IMR-90 (cell line): ENCODE measurements at regions not wholly inside any gene's neighbourhood (a gene's known extent, or its start where the extent isn't known, plus 50 kb on each side); places are given as distances from the start of the nearest gene placed in this dataset.

ENCODE experiments used
- ATAC-seq: fragments of 200-7000 bp; cut with Tn5 transposase; 2 replicates; pipeline ENCODE4 v1.9.1; 2020; ENCODE audit warnings: low read depth, mild to moderate bottlenecking, moderate library complexity
- BruUV-seq: library from RNA; stranded (reverse); fragments of 400-500 nt; replicated peaks from 2 replicates; lab custom pipeline; 2021; lab: Mats Ljungman, UMichigan
- CTCF ChIA-PET: fragments of 300-600 bp; formaldehyde crosslinking; extraction: SDS; loops from one replicate; lab custom pipeline; 2021; ENCODE audit warnings: antibody characterized with exemption; lab: Yijun Ruan, JAX
- POLR2A ChIA-PET: fragments of 300-600 bp; sonication (Branson Sonifier 250); formaldehyde crosslinking; loops from one replicate; lab custom pipeline; 2022; ENCODE audit warnings: antibody characterized with exemption; ENCODE audit not compliant: unreplicated experiment; lab: Charles Lee
- DNase-seq: peaks from one replicate; pipeline ENCODE4 v3.0.0; 2013
- H2AFZ ChIP-seq: replicated peaks from 2 replicates; pipeline ENCODE3; 2013; ENCODE audit warnings: low read length, mild to moderate bottlenecking; ENCODE audit not compliant: poor library complexity
- H2AK5ac ChIP-seq: 2 replicates; pipeline ENCODE4 v1.6.1; 2013; ENCODE audit warnings: low read depth, low read length, inconsistent platforms
- H2AK9ac ChIP-seq: replicated peaks from 2 replicates; pipeline ENCODE3; 2013; ENCODE audit warnings: mild to moderate bottlenecking, low read depth, low read length, moderate library complexity; ENCODE audit not compliant: poor library complexity
- H2BK120ac ChIP-seq: 2 replicates; pipeline ENCODE4 v1.6.1; 2013; ENCODE audit warnings: low read depth, low read length, inconsistent platforms
- H2BK15ac ChIP-seq: 3 replicates; pipeline ENCODE4 v1.6.1; 2013; ENCODE audit warnings: low read depth, low read length, inconsistent platforms
- H2BK20ac ChIP-seq: 2 replicates; pipeline ENCODE4 v1.6.1; 2013; ENCODE audit warnings: low read depth, mild to moderate bottlenecking, inconsistent platforms, low read length, moderate library complexity
- H2BK5ac ChIP-seq: 2 replicates; pipeline ENCODE4 v1.6.1; 2013; ENCODE audit warnings: mild to moderate bottlenecking, low read depth, low read length, inconsistent platforms; ENCODE audit not compliant: poor library complexity, severe bottlenecking
- H3K14ac ChIP-seq: replicated peaks from 2 replicates; pipeline ENCODE4 v1.6.1; 2013; ENCODE audit warnings: low read depth, low read length, inconsistent platforms
- H3K18ac ChIP-seq: 2 replicates; pipeline ENCODE4 v1.6.1; 2013; ENCODE audit warnings: low read depth, low read length, control low read depth
- H3K23ac ChIP-seq: 2 replicates; pipeline ENCODE4 v1.6.1; 2013; ENCODE audit warnings: low read depth, low read length, inconsistent platforms
- H3K27ac ChIP-seq: 2 replicates; pipeline ENCODE4 v1.5.1; 2013; ENCODE audit warnings: mild to moderate bottlenecking, control low read depth, low read length; ENCODE audit not compliant: insufficient read depth
- H3K27me3 ChIP-seq: 2 replicates; pipeline ENCODE4 v1.6.1; 2013; ENCODE audit warnings: low read length; ENCODE audit not compliant: control insufficient read depth, insufficient read depth
- H3K36me3 ChIP-seq: 2 replicates; pipeline ENCODE4 v1.6.1; 2013; ENCODE audit warnings: low read length, mixed read lengths; ENCODE audit not compliant: control insufficient read depth, insufficient read depth
- H3K4ac ChIP-seq: 2 replicates; pipeline ENCODE4 v1.6.1; 2013; ENCODE audit warnings: low read depth, low read length, inconsistent platforms
- H3K4me1 ChIP-seq: 2 replicates; pipeline ENCODE4 v1.6.1; 2013; ENCODE audit warnings: low read length, mixed read lengths; ENCODE audit not compliant: control insufficient read depth, insufficient read depth
- H3K4me2 ChIP-seq: 2 replicates; pipeline ENCODE4 v1.6.1; 2013; ENCODE audit warnings: low read depth, mild to moderate bottlenecking, control low read depth, low read length, moderate library complexity
- H3K4me3 ChIP-seq: 2 replicates; pipeline ENCODE4 v1.5.1; 2013; ENCODE audit warnings: low read depth, mild to moderate bottlenecking, control low read depth, low read length, moderate library complexity; ENCODE audit not compliant: insufficient read depth
- H3K56ac ChIP-seq: 2 replicates; pipeline ENCODE4 v1.6.1; 2013; ENCODE audit warnings: low read length, inconsistent platforms; ENCODE audit not compliant: insufficient read depth; ENCODE audit errors: extremely low read depth
- H3K79me1 ChIP-seq, 2 experiments: 2 replicates each; pipeline ENCODE4 v1.6.1; 2013; ENCODE audit warnings: low read length in 2 of 2, inconsistent platforms in 1 of 2, low read depth in 1 of 2
- H3K9ac ChIP-seq: 2 replicates; pipeline ENCODE4 v1.6.1; 2013; ENCODE audit warnings: low read depth, low read length, control low read depth
- H3K9me1 ChIP-seq: 2 replicates; pipeline ENCODE4 v1.6.1; 2013; ENCODE audit warnings: low read length, inconsistent platforms; ENCODE audit not compliant: insufficient read depth
- H3K9me3 ChIP-seq: 2 replicates; pipeline ENCODE4 v1.6.1; 2013; ENCODE audit warnings: low read length; ENCODE audit not compliant: control insufficient read depth, insufficient read depth
- H4K20me1 ChIP-seq: 2 replicates; pipeline ENCODE4 v1.6.1; 2013; ENCODE audit warnings: low read length, inconsistent platforms; ENCODE audit not compliant: insufficient read depth
- H4K5ac ChIP-seq: 2 replicates; pipeline ENCODE4 v1.6.1; 2013; ENCODE audit warnings: mild to moderate bottlenecking, low read depth, low read length, control low read depth
- H4K8ac ChIP-seq, 2 experiments: 2 replicates each; pipeline ENCODE4 v1.6.1; 2013; ENCODE audit warnings: low read depth in 2 of 2, low read length in 2 of 2, control low read depth in 1 of 2, inconsistent platforms in 1 of 2
- H4K91ac ChIP-seq: 2 replicates; pipeline ENCODE4 v1.6.1; 2013; ENCODE audit warnings: low read depth, low read length, inconsistent platforms; ENCODE audit not compliant: insufficient read depth
- BHLHE40 ChIP-seq: fragments of 150-350 bp; IDR thresholded peaks from 2 replicates; pipeline ENCODE4 v1.6.1; 2016; ENCODE audit warnings: mild to moderate bottlenecking, low read depth, low read length
- CEBPB ChIP-seq: IDR thresholded peaks from 2 replicates; pipeline ENCODE4 v1.6.1; 2012; ENCODE audit warnings: low read depth, low read length, improper control_type of control experiment
- CHD1 ChIP-seq: IDR thresholded peaks from 2 replicates; pipeline ENCODE4 v1.6.1; 2012; ENCODE audit warnings: low read depth, low read length, improper control_type of control experiment
- FOS ChIP-seq: fragments of 150-350 bp; IDR thresholded peaks from 2 replicates; pipeline ENCODE4 v1.6.1; 2016; ENCODE audit warnings: low read depth, low read length
- MAFK ChIP-seq: IDR thresholded peaks from 2 replicates; pipeline ENCODE4 v1.6.1; 2012; ENCODE audit warnings: low read depth, low read length, improper control_type of control experiment
- MAZ ChIP-seq: IDR thresholded peaks from 2 replicates; pipeline ENCODE4 v1.6.1; 2012; ENCODE audit warnings: low read depth, mild to moderate bottlenecking, low read length, improper control_type of control experiment, moderate library complexity, borderline replicate concordance
- MXI1 ChIP-seq: IDR thresholded peaks from 2 replicates; pipeline ENCODE4 v1.6.1; 2012; ENCODE audit warnings: low read depth, mild to moderate bottlenecking, low read length, moderate library complexity, borderline replicate concordance
- NFE2L2 ChIP-seq: fragments of 150-350 bp; IDR thresholded peaks from 2 replicates; pipeline ENCODE4 v1.6.1; 2016; ENCODE audit warnings: low read depth, mild to moderate bottlenecking, low read length
- POLR2A ChIP-seq: IDR thresholded peaks from 2 replicates; pipeline ENCODE4 v1.6.1; 2012; ENCODE audit warnings: mild to moderate bottlenecking, low read depth, low read length
- RAD21 ChIP-seq: IDR thresholded peaks from 2 replicates; pipeline ENCODE4 v1.6.1; 2012; ENCODE audit warnings: low read length, improper control_type of control experiment
- RCOR1 ChIP-seq: IDR thresholded peaks from 2 replicates; pipeline ENCODE4 v1.6.1; 2012; ENCODE audit warnings: mild to moderate bottlenecking, low read length, improper control_type of control experiment; ENCODE audit not compliant: insufficient replicate concordance
- RFX5 ChIP-seq: IDR thresholded peaks from 2 replicates; pipeline ENCODE4 v1.8.0; 2012; ENCODE audit warnings: low read depth, mild to moderate bottlenecking, low read length, moderate library complexity
- SMC3 ChIP-seq: fragments of 150-350 bp; IDR thresholded peaks from 2 replicates; pipeline ENCODE4 v1.6.1; 2016; ENCODE audit warnings: low read depth, mild to moderate bottlenecking, antibody characterized with exemption, low read length, moderate library complexity
- WGBS, 2 experiments: methylation state at CpG; one replicate each; pipeline versions ENCODE4 v1.1.5 to v1.1.7; 2013; ENCODE audit warnings: missing lambda C conversion rate in 2 of 2; ENCODE audit not compliant: insufficient read length in 1 of 2; ENCODE audit errors: extremely low coverage in 2 of 2; 5-methylcytosine and 5-hydroxymethylcytosine counted together
- dilution Hi-C: fragments of 300-500 bp; cut with HindIII; formaldehyde crosslinking; loops from one replicate; pipeline ENCODE4 v1.14.3; 2018; ENCODE audit warnings: low sequenced_read_pairs; ENCODE audit not compliant: unreplicated experiment
- in situ Hi-C: fragments of 300-500 bp; cut with MboI; formaldehyde crosslinking; loops from 3 replicates; pipeline ENCODE4 v1.14.3; 2019; ENCODE audit warnings: low sequenced_read_pairs, inconsistent platforms, mixed read lengths
- intact Hi-C: fragments of 100-400 bp; cut with micrococcal nuclease; formaldehyde crosslinking; loops from 2 replicates; pipeline ENCODE4 v1.10.0; 2022
- TF ChIP-seq, protein P1 (sequence below): fragments of 150-350 bp; IDR thresholded peaks from 2 replicates; pipeline ENCODE4 v1.6.1; 2016; ENCODE audit warnings: low read depth, mild to moderate bottlenecking, low read length, moderate library complexity, borderline replicate concordance
- TF ChIP-seq, protein P2 (sequence below): fragments of 150-350 bp; IDR thresholded peaks from 2 replicates; pipeline ENCODE4 v1.6.1; 2017; ENCODE audit warnings: mild to moderate bottlenecking, antibody characterized with exemption, low read length, low read depth
- TF ChIP-seq, protein P3 (sequence below): conservative IDR thresholded peaks from 2 replicates; pipeline ENCODE4 v1.5.1; 2012; ENCODE audit warnings: mild to moderate bottlenecking, low read depth, low read length, improper control_type of control experiment

DNA sequence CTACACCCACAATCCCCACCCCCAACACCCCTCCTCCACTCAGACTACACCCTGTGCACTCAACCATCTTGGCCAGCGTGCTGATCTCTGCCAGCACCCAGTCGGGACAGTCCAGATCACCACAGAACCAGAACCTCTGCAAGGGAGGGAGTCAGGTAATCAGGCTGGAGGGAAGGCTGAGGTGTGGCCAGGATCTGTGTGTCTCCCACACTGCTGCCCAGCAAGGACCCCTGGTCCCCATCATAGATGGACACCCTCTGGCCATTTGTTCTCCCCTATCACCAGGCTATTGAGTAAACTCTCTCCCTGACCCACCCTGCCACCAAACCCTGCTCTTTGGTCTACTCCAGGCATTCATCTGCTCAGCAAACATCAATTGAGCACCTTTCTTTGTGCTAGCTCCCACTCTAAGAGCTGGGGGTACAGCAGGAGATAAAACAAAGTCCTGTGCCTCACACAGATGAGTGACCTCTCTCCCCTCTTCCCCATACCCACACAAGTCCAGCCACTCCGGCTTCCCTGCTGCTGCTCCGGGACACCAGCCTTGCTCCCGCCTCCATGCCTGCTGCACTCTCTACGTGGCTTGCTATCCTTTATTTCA lies 134.8 kb downstream of the TBC1D2B start:
- H3K4ac ChIP-seq, result no peak overlapping the region
- H3K27ac ChIP-seq, result no peak overlapping the region
- 100% methylated on average over 2 of the region's 6 CpGs; no CpG with 5 or more reads in 1 of the 2 experiments for WGBS, 2 experiments
- BruUV-seq, result no TSS peak
- DNase-seq, result no peak
- no peak overlapping the region for H4K8ac ChIP-seq
- ChIA-PET CTCF (no interaction called here), POLR2A (no interaction called here)
- no peak overlapping the region for H3K4me2 ChIP-seq
- H4K91ac ChIP-seq, result no peak overlapping the region
- no peak overlapping the region for H4K5ac ChIP-seq
- H2BK5ac ChIP-seq, result no peak overlapping the region
- no peak overlapping the region for H2AK5ac ChIP-seq
- no peak overlapping the region for H3K23ac ChIP-seq
- no peak overlapping the region for H3K14ac ChIP-seq
- H2AFZ ChIP-seq, result no peak overlapping the region
- H3K4me3 ChIP-seq, result no peak overlapping the region
- H3K36me3 ChIP-seq, result no peaks in the 10 kb centered on the region
- H2BK20ac ChIP-seq, result no peak overlapping the region
- H3K9ac ChIP-seq, result no peak overlapping the region
- peaks cover 4% of the 10 kb centered on the region for H3K27me3 ChIP-seq
- no peak overlapping the region for H2BK15ac ChIP-seq
- dilution Hi-C loops, result no loop called here
- H2AK9ac ChIP-seq, result peak overlapping the region; percentile 1
- H3K79me1 ChIP-seq, result no peaks in the 10 kb centered on the region
- no peak for ATAC-seq
- no peaks in the 10 kb centered on the region for H3K9me3 ChIP-seq
- in situ Hi-C loops, result no loop called here
- 0 out of 2 replicates have a peak, but pooled peaks cover 3% of the 10 kb centered on the region for H3K9me1 ChIP-seq
- H2BK120ac ChIP-seq, result no peak overlapping the region
- no peaks in the 10 kb centered on the region for H3K4me1 ChIP-seq
- intact Hi-C loops, result no loop called here
- H4K20me1 ChIP-seq, result no peaks in the 10 kb centered on the region
- no peak overlapping the region for H3K56ac ChIP-seq
- H3K18ac ChIP-seq, result no peak overlapping the region
- TF ChIP-seq MAFK (no peak), FOS (no peak), BHLHE40 (no peak), CEBPB (no peak), RCOR1 (no peak), MAZ (no peak), CHD1 (no peak), RFX5 (no peak), RAD21 (no peak), POLR2A (no peak), NFE2L2 (no peak), MXI1 (no peak), SMC3 (no peak)
- TF ChIP-seq, protein P1, sequence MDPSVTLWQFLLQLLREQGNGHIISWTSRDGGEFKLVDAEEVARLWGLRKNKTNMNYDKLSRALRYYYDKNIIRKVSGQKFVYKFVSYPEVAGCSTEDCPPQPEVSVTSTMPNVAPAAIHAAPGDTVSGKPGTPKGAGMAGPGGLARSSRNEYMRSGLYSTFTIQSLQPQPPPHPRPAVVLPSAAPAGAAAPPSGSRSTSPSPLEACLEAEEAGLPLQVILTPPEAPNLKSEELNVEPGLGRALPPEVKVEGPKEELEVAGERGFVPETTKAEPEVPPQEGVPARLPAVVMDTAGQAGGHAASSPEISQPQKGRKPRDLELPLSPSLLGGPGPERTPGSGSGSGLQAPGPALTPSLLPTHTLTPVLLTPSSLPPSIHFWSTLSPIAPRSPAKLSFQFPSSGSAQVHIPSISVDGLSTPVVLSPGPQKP, result no peak
- TF ChIP-seq, protein P2, sequence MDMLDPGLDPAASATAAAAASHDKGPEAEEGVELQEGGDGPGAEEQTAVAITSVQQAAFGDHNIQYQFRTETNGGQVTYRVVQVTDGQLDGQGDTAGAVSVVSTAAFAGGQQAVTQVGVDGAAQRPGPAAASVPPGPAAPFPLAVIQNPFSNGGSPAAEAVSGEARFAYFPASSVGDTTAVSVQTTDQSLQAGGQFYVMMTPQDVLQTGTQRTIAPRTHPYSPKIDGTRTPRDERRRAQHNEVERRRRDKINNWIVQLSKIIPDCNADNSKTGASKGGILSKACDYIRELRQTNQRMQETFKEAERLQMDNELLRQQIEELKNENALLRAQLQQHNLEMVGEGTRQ, result no peak
- TF ChIP-seq, protein P3, sequence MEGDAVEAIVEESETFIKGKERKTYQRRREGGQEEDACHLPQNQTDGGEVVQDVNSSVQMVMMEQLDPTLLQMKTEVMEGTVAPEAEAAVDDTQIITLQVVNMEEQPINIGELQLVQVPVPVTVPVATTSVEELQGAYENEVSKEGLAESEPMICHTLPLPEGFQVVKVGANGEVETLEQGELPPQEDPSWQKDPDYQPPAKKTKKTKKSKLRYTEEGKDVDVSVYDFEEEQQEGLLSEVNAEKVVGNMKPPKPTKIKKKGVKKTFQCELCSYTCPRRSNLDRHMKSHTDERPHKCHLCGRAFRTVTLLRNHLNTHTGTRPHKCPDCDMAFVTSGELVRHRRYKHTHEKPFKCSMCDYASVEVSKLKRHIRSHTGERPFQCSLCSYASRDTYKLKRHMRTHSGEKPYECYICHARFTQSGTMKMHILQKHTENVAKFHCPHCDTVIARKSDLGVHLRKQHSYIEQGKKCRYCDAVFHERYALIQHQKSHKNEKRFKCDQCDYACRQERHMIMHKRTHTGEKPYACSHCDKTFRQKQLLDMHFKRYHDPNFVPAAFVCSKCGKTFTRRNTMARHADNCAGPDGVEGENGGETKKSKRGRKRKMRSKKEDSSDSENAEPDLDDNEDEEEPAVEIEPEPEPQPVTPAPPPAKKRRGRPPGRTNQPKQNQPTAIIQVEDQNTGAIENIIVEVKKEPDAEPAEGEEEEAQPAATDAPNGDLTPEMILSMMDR, result no peak
